22Rv1 (cell line): ENCODE measurements at regions not wholly inside any gene's neighbourhood (a gene's known extent, or its start where the extent isn't known, plus 50 kb on each side); places are given as distances from the start of the nearest gene placed in this dataset.

Experiments used
- ZFX ChIP-seq: fragments of 450-650 bp; IDR thresholded peaks from 2 replicates; pipeline ENCODE4 v1.6.1; 2017; ENCODE audit warnings: antibody characterized with exemption, borderline replicate concordance
- TF ChIP-seq, protein P1 (sequence below): fragments of 450-650 bp; IDR thresholded peaks from 2 replicates; pipeline ENCODE4 v1.5.1; 2017; ENCODE audit warnings: mild to moderate bottlenecking

DNA sequence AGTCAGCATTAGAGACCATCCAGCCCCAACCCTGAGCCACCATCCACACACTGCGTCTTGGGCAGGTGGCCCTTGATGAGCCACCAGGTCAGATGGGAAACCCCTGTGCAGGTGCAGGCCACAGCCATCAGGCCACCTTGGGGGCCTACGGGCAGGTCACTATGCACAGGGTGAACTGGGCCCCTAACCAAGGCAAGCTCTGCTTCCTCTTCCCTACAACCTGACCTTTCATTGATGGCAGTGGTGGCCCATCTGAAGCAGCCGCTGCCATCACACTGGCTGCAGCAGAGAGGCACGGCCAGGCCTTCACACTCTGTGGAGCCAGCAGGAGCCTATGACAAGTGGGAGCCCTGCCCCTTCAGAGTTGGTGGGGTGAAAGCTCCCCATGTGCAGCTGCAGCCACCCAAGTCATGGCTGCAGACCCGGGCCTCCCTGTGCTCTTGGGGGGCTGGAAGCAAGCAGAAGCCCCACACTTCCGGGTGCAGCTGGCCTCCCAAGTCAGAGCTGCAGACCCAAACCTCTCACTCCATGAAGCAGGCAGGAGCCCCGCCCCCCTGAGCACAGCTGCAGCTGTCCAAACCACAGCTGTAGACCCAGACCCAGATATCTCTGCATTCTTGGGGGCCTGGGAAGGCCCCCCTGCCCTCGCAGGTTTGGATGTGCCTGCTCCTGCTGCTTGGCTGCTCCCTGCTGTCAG, 681.5 kb downstream of the MATN1 start:
- TF ChIP-seq, protein P1, sequence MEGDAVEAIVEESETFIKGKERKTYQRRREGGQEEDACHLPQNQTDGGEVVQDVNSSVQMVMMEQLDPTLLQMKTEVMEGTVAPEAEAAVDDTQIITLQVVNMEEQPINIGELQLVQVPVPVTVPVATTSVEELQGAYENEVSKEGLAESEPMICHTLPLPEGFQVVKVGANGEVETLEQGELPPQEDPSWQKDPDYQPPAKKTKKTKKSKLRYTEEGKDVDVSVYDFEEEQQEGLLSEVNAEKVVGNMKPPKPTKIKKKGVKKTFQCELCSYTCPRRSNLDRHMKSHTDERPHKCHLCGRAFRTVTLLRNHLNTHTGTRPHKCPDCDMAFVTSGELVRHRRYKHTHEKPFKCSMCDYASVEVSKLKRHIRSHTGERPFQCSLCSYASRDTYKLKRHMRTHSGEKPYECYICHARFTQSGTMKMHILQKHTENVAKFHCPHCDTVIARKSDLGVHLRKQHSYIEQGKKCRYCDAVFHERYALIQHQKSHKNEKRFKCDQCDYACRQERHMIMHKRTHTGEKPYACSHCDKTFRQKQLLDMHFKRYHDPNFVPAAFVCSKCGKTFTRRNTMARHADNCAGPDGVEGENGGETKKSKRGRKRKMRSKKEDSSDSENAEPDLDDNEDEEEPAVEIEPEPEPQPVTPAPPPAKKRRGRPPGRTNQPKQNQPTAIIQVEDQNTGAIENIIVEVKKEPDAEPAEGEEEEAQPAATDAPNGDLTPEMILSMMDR = no peak
- no peak for TF ChIP-seq ZFX
